ENCODE measurements at regions not wholly inside any gene's neighbourhood (a gene's known extent, or its start where the extent isn't known, plus 50 kb on each side); places are given as distances from the start of the nearest gene placed in this dataset.

- Histone ChIP-seq H3K14ac (ENCODE audit: insufficient read length) (no peak overlapping the region), H2BK15ac (ENCODE audit: low read length) (no peak overlapping the region), H3K9ac (replicated peaks in 1 of 4; ENCODE audit: extremely low read depth in 1 of 4, low read depth in 3 of 4, low read length in 3 of 4) (no peak overlapping the region), H3K4me1 (replicated peaks in 1 of 4; ENCODE audit: control insufficient read depth in 3 of 4, insufficient read depth in 4 of 4, low read length in 3 of 4) (no peaks in the 10 kb centered on the region), H3K4ac (replicated peaks; ENCODE audit: insufficient read length, low read depth, low read length) (no peak overlapping the region), H3K23me2 (ENCODE audit: low read depth, low read length) (no peaks in the 10 kb centered on the region), H2BK20ac (ENCODE audit: low read length) (no peak overlapping the region), H3K4me2 (ENCODE audit: insufficient read depth in 1 of 2, low read depth in 2 of 2, low read length in 2 of 2) (no peak overlapping the region), H3K23ac (ENCODE audit: insufficient read length) (no peak overlapping the region), H3K56ac (replicated peaks; ENCODE audit: insufficient read length, low read depth, low read length) (no peak overlapping the region), H2BK5ac (ENCODE audit: low read depth, low read length) (no peak overlapping the region), H4K5ac (ENCODE audit: insufficient read length, low read depth, low read length) (no peak overlapping the region), H3K18ac (ENCODE audit: extremely low read depth, low read length) (no peak overlapping the region), H2AK5ac (ENCODE audit: low read depth, low read length) (no peak overlapping the region), H3K36me3 (ENCODE audit: control insufficient read depth in 2 of 4, insufficient read depth in 4 of 4, low read length in 3 of 4) (no peaks in the 10 kb centered on the region), H3K4me3 (ENCODE audit: extremely low read depth in 1 of 4, insufficient read depth in 2 of 4, low read depth in 3 of 4, low read length in 4 of 4) (no peak overlapping the region), H2BK12ac (ENCODE audit: low read depth, low read length) (no peak overlapping the region), H3K79me1 (ENCODE audit: low read depth, low read length) (no peaks in the 10 kb centered on the region), H3K9me3 (ENCODE audit: insufficient read depth in 2 of 2, low read depth in 1 of 2, low read length in 1 of 2) (no peaks in the 10 kb centered on the region), H3K27me3 (replicated peaks in 1 of 4; ENCODE audit: control insufficient read depth in 3 of 4, extremely low read depth in 1 of 4, insufficient read depth in 3 of 4, low read length in 3 of 4) (no peaks in the 10 kb centered on the region), H4K91ac (replicated peaks; ENCODE audit: insufficient read length, low read length) (no peak overlapping the region), H4K20me1 (replicated peaks in 1 of 2; ENCODE audit: control insufficient read depth in 1 of 2, insufficient read depth in 2 of 2, low read length in 2 of 2) (no peaks in the 10 kb centered on the region), H3K27ac (ENCODE audit: low read depth, low read length) (no peak overlapping the region), H2BK120ac (replicated peaks; ENCODE audit: low read depth, low read length) (no peak overlapping the region), H2AFZ (ENCODE audit: low read length) (no peak overlapping the region), H4K8ac (ENCODE audit: extremely low read depth, insufficient read depth, low read length) (no peak overlapping the region), H3K79me2 (ENCODE audit: control insufficient read depth in 1 of 2, insufficient read depth in 2 of 2, low read length in 2 of 2) (no peaks in the 10 kb centered on the region)
- ChIA-PET CTCF (ENCODE audit: partially characterized antibody) (no interaction called here), POLR2A (ENCODE audit: partially characterized antibody) (no interaction called here)
- no peak for TF ChIP-seq CHD1 (IDR thresholded peaks at IDR 0.05; ENCODE audit: low read depth, low read length)
- no peak for TF ChIP-seq CHD2 (IDR thresholded peaks at IDR 0.05; ENCODE audit: low read length)
- no peak for TF ChIP-seq RFX5 (IDR thresholded peaks at IDR 0.05; ENCODE audit: borderline replicate concordance, low read depth, low read length)
- no peak for FAIRE-seq
- no peak for DNase-seq (ENCODE audit: low read depth in 1 of 2, low spot score in 2 of 2)
These were observed 1290.3 kb upstream of the SORCS1 start for GRCh38 chr10:108454793-108455192.
